K562 (cell line): ENCODE measurements at regions not wholly inside any gene's neighbourhood (a gene's known extent, or its start where the extent isn't known, plus 50 kb on each side); places are given as distances from the start of the nearest gene placed in this dataset.
A peak's percentile ranks its signal among the peaks of the same experiment; 100 is the strongest.
"Not testable (repeated sequence)": the region's sequence is repeated elsewhere in the genome, so short reads cannot be mapped to it uniquely, and the experiment has no call there.

Source experiments
- ATAC-seq: fragments of 200-7000 bp; cut with Tn5 transposase; 3 replicates; pipeline ENCODE4 v1.9.1; 2020; ENCODE audit warnings: moderate library complexity
- BruUV-seq: library from RNA; stranded (reverse); fragments of 400-500 nt; replicated peaks from 2 replicates; lab custom pipeline; 2021; lab: Mats Ljungman, UMichigan
- CTCF ChIA-PET: fragments of 300-600 bp; formaldehyde crosslinking; extraction: SDS; loops from one replicate; lab custom pipeline; 2021; ENCODE audit warnings: low intra/inter-chr PET ratio; lab: Yijun Ruan, JAX
- POLR2A ChIA-PET: fragments of 300-600, 350-650 bp; sonication (Branson Sonifier 250); formaldehyde crosslinking; extraction: SDS; loops from one replicate; lab custom pipeline; 2021; ENCODE audit warnings: antibody characterized with exemption, inconsistent platforms; lab: Yijun Ruan, JAX
- DNase-seq, 4 experiments: peaks; one replicate each; pipeline versions ENCODE4 v3.0.0 to v3.0.0-alpha.2; 2011 to 2018; ENCODE audit warnings: low spot score in 3 of 4, mixed read lengths in 3 of 4; ENCODE audit errors: extremely low read depth in 1 of 4
- FAIRE-seq: peaks from 2 replicates; lab custom pipeline; 2011; peaks lifted over from hg19 to GRCh38; lab: Jason Lieb, UNC
- H2AFZ ChIP-seq: 2 replicates; pipeline ENCODE4 v1.6.0; 2011; ENCODE audit warnings: low read depth, low read length, control low read depth, inconsistent platforms
- H3K27ac ChIP-seq: fragments of 200-600 bp; 3 replicates; pipeline ENCODE4 v1.8.0; 2011; ENCODE audit warnings: low read depth, mild to moderate bottlenecking, control low read depth, inconsistent platforms, low read length, moderate library complexity, mixed read lengths; ENCODE audit errors: extremely low read depth
- H3K27me3 ChIP-seq, 2 experiments: fragments of 300-600 bp in 1 of 2; 2 replicates in 1 of 2; 3 replicates in 1 of 2; pipeline versions ENCODE4 v1.6.0 to v1.8.0; 2011; ENCODE audit warnings: inconsistent platforms in 2 of 2, low read length in 2 of 2, mild to moderate bottlenecking in 1 of 2, mixed read lengths in 1 of 2, moderate library complexity in 1 of 2; ENCODE audit not compliant: control insufficient read depth in 2 of 2, insufficient read depth in 2 of 2
- H3K36me3 ChIP-seq: fragments of 300-600 bp; 3 replicates; pipeline ENCODE4 v1.8.0; 2011; ENCODE audit warnings: mild to moderate bottlenecking, low read length, inconsistent platforms; ENCODE audit not compliant: control insufficient read depth, insufficient read depth
- H3K4me1 ChIP-seq, 2 experiments: fragments of 200-600 bp in 1 of 2; replicated peaks in 1 of 2; 2 replicates in 1 of 2; 3 replicates in 1 of 2; pipeline versions ENCODE4 v1.5.1 to v1.8.0; 2011; ENCODE audit warnings: inconsistent platforms in 2 of 2, low read length in 2 of 2, mild to moderate bottlenecking in 1 of 2, mixed read lengths in 1 of 2, moderate library complexity in 1 of 2; ENCODE audit not compliant: control insufficient read depth in 2 of 2, insufficient read depth in 2 of 2
- H3K4me2 ChIP-seq: 2 replicates; pipeline ENCODE4 v1.6.1; 2011; ENCODE audit warnings: low read length, control low read depth, inconsistent platforms, mixed read lengths; ENCODE audit not compliant: insufficient read depth
- H3K4me3 ChIP-seq: fragments of 200-600 bp; sonication (generic), shearing (Covaris generic); 2 replicates; pipeline ENCODE4 v1.5.1; 2016; ENCODE audit warnings: control low read depth, inconsistent platforms
- H3K79me2 ChIP-seq: fragments of 200-600 bp; 3 replicates; pipeline ENCODE4 v1.8.0; 2011; ENCODE audit warnings: low read length, inconsistent platforms; ENCODE audit not compliant: control insufficient read depth, insufficient read depth
- H3K9ac ChIP-seq, 2 experiments: 2 replicates each; pipeline versions ENCODE4 v1.6.0 to v1.6.1; 2011; ENCODE audit warnings: low read depth in 2 of 2, low read length in 2 of 2, control low read depth in 1 of 2, inconsistent platforms in 1 of 2, mild to moderate bottlenecking in 1 of 2, mixed read lengths in 1 of 2; ENCODE audit not compliant: insufficient read depth in 1 of 2
- H3K9me1 ChIP-seq: one replicate; pipeline ENCODE4 v1.6.0; 2011; ENCODE audit warnings: inconsistent platforms, mild to moderate bottlenecking, low read length, moderate library complexity; ENCODE audit not compliant: control insufficient read depth, insufficient read depth
- H3K9me3 ChIP-seq: replicated peaks from 2 replicates; pipeline ENCODE4 v1.5.1; 2011; ENCODE audit warnings: low read depth, low read length, inconsistent platforms; ENCODE audit not compliant: control insufficient read depth, insufficient read depth
- H4K20me1 ChIP-seq: replicated peaks from 2 replicates; pipeline ENCODE4 v1.6.1; 2011; ENCODE audit warnings: low read length, inconsistent platforms, mixed read lengths; ENCODE audit not compliant: control insufficient read depth, insufficient read depth
- NELFE ChIP-seq: IDR thresholded peaks from 2 replicates; pipeline ENCODE4 v1.6.1; 2011; ENCODE audit warnings: mild to moderate bottlenecking; ENCODE audit not compliant: insufficient read depth, insufficient read length
- RAD21 ChIP-seq, 2 experiments: fragments of 250-450 bp in 1 of 2; fragments of 450-650 bp in 1 of 2; sonication (Bioruptor Pico) in 1 of 2; formaldehyde crosslinking in 1 of 2; IDR thresholded peaks in 1 of 2; conservative IDR thresholded peaks in 1 of 2; 2 replicates each; pipeline versions ENCODE4 v1.4.0 to v1.8.0; 2020 to 2022; ENCODE audit warnings: mild to moderate bottlenecking in 2 of 2, moderate library complexity in 1 of 2
- WGBS: fragments of 100-300 bp; shearing (Covaris generic); methylation state at CpG from one replicate; pipeline ENCODE4 v1.1.6; 2016; ENCODE audit warnings: low coverage, mixed read lengths; ENCODE audit not compliant: insufficient coverage; ENCODE audit errors: missing lambda C conversion rate; 5-methylcytosine and 5-hydroxymethylcytosine counted together
- in situ Hi-C: fragments of 300-500 bp; cut with MboI; formaldehyde crosslinking; loops from 4 replicates; pipeline ENCODE4 v1.15.0; 2018; ENCODE audit warnings: inconsistent platforms, mixed read lengths
- intact Hi-C: fragments of 100-400 bp; cut with micrococcal nuclease; formaldehyde crosslinking; loops from 2 replicates; pipeline ENCODE4 v1.14.2; 2022
- TF ChIP-seq, protein P1 (sequence below), 3 experiments: IDR thresholded peaks in 2 of 3; conservative IDR thresholded peaks in 1 of 3; 2 replicates each; pipeline ENCODE4 v1.5.1; 2011 to 2012; ENCODE audit warnings: low read length in 3 of 3, mild to moderate bottlenecking in 3 of 3, control low read depth in 2 of 3, improper control_type of control experiment in 1 of 3, inconsistent platforms in 1 of 3, low read depth in 1 of 3, mixed read lengths in 1 of 3, moderate library complexity in 1 of 3; ENCODE audit not compliant: insufficient read depth in 2 of 3

DNA sequence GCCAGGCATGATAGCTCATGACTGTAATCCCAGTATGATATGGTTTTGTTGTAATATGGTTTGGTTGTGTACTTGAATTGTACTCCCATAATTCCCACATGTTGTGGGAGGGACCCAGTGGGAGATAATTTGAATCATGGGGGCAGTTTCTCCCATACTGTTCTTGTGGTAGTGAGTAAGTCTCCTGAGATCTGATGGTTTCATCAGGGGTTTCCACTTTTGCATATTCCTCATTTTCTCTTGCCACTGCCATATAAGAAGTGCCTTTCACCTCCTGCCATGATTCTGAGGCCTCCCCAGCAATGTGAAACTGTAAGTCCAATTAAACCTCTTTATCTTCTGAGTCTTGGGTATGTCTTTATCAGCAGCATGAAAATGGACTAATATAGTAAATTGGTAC, 160.3 kb upstream of the COX10 start:
- H3K9me3 ChIP-seq, H3K4me3 ChIP-seq, ATAC-seq, BruUV-seq, H3K27me3 ChIP-seq, DNase-seq, H4K20me1 ChIP-seq, intact Hi-C loops, H2AFZ ChIP-seq, H3K9ac ChIP-seq, H3K4me2 ChIP-seq, POLR2A ChIA-PET, H3K36me3 ChIP-seq, H3K79me2 ChIP-seq, H3K4me1 ChIP-seq, H3K9me1 ChIP-seq, FAIRE-seq, H3K27ac ChIP-seq, in situ Hi-C loops, CTCF ChIA-PET: not testable (repeated sequence)

DNA sequence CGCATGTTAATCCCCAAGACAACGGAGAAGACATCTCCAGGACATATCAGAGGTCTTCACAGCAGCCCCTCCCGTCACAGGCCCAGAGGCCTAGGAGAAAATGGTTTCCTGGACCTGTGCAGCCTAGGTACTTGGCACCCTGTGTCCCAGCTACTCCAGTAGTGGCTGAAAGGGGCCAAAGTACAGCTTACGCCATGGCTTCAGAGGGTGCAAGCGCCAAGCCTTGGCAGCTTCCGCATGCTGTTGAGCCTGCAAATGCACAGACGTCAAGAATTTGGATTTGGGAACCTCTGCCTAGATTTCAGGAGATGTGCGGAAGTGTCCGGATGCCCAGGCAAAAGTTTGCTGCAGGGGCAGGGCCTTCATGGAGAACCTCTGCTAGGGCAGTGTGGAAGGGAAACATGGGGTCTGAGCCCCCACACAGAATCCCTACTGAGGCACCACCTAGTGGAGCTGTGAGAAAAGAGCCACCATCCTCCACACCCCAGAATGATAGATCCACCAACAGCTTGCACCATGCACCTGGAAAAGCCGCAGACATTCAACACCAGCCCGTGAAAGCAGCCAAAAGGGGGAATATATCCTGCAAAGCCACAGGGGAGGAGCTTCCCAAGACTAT, 159.3 kb upstream of the COX10 start:
- H3K9me3 ChIP-seq: no peaks in the 10 kb centered on the region
- no peaks in the 10 kb centered on the region for H4K20me1 ChIP-seq
- H3K4me1 ChIP-seq: no peaks in the 10 kb centered on the region
- H3K9me1 ChIP-seq: no peaks in the 10 kb centered on the region
- intact Hi-C loops (no loop called here), in situ Hi-C loops (no loop called here)
- H3K27me3 ChIP-seq: no peaks in the 10 kb centered on the region; a peak in 1 of 5 replicates
- ChIA-PET CTCF (no interaction called here), POLR2A (interaction anchor here (0.6 kb wide), 1 partner anchor 308 kb away, joined by 5 read pairs; no protein-coding TSS in a partner anchor)
- ATAC-seq (no peak), DNase-seq (no peak), FAIRE-seq (no peak)
- H3K79me2 ChIP-seq: no peaks in the 10 kb centered on the region
- H3K4me3 ChIP-seq: no peak overlapping the region
- no peak overlapping the region for H2AFZ ChIP-seq
- TF ChIP-seq NELFE: no peak
- TF ChIP-seq, protein P1, sequence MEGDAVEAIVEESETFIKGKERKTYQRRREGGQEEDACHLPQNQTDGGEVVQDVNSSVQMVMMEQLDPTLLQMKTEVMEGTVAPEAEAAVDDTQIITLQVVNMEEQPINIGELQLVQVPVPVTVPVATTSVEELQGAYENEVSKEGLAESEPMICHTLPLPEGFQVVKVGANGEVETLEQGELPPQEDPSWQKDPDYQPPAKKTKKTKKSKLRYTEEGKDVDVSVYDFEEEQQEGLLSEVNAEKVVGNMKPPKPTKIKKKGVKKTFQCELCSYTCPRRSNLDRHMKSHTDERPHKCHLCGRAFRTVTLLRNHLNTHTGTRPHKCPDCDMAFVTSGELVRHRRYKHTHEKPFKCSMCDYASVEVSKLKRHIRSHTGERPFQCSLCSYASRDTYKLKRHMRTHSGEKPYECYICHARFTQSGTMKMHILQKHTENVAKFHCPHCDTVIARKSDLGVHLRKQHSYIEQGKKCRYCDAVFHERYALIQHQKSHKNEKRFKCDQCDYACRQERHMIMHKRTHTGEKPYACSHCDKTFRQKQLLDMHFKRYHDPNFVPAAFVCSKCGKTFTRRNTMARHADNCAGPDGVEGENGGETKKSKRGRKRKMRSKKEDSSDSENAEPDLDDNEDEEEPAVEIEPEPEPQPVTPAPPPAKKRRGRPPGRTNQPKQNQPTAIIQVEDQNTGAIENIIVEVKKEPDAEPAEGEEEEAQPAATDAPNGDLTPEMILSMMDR (IDR thresholded peaks at IDR 0.05 in 2 of 3, conservative IDR thresholded peaks at IDR 0.05 in 1 of 3; ENCODE audit: insufficient read depth in 2 of 3, low read depth in 1 of 3, low read length in 3 of 3): peak in 1 of 3 experiments; percentile 9; a peak in 1 of 6 replicates
- TF ChIP-seq RAD21 (CRISPR knock-in tag; conservative IDR thresholded peaks at IDR 0.05 in 1 of 2, IDR thresholded peaks at IDR 0.05 in 1 of 2): peak in 1 of 2 experiments; percentile 15; a peak in 1 of 4 replicates
- H3K36me3 ChIP-seq: no peaks in the 10 kb centered on the region
- H3K9ac ChIP-seq: no peak overlapping the region
- WGBS: 8% methylated on average over 8 of the region's 11 CpGs
- no peak overlapping the region for H3K4me2 ChIP-seq
- H3K27ac ChIP-seq: no peak overlapping the region
- no TSS peak for BruUV-seq
